ENCODE measurements at regions not wholly inside any gene's neighbourhood (a gene's known extent, or its start where the extent isn't known, plus 50 kb on each side); places are given as distances from the start of the nearest gene placed in this dataset.

DNA sequence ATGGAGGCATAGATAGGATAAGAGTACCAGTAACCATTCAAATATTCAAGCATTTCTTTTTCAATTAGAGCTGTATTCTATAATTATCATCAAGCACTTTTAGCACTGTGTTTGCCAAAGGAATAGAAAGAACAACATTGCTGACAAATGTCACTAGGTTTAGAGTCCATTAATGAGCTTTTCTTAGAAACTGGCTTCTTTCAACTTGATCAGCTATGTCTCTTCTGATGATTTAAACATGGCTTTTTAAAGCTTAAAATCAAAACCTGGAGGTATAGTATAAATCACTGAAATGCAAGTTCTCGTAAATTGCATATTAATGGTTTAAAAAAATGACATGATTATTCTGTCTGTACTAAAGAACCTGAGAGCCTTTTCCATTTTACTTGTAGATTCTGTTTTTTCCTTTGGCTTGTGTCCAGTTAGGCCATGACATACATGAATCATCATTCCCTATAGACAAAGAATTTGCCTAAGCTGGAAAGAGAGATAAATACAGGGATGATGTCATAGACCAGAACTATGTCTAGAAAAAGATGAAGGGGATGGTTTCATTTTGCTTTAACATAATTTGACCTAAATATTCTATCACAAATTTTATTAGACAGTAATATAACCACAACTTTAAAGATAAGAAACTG, 340.1 kb upstream of the CTSO start:
- peak overlapping the region; percentile 9; the same call in 1 of the 2 replicates for H3K18ac ChIP-seq (ENCODE audit: low read depth, low read length)
- CTCF ChIA-PET: interaction anchor here (0.6 to 1.5 kb wide), 4 partner anchors 19 to 182 kb away, joined by 3 to 12 read pairs (median 4); no protein-coding TSS in a partner anchor
- no peak overlapping the region for H4K5ac ChIP-seq (ENCODE audit: low read depth, low read length)
- TF ChIP-seq CEBPB (IDR thresholded peaks at IDR 0.05; ENCODE audit: low read depth, low read length): no peak
- no peak for TF ChIP-seq POLR2A (IDR thresholded peaks at IDR 0.05; ENCODE audit: low read depth, low read length)
- peak; percentile 76 for TF ChIP-seq FOS (IDR thresholded peaks at IDR 0.05; ENCODE audit: low read depth, low read length)
- TF ChIP-seq NFE2L2 (IDR thresholded peaks at IDR 0.05; ENCODE audit: low read depth, low read length): no peak
- TF ChIP-seq MAFK (IDR thresholded peaks at IDR 0.05; ENCODE audit: low read depth, low read length): no peak
- no peak overlapping the region for H2BK15ac ChIP-seq (ENCODE audit: low read depth, low read length)
- H3K27ac ChIP-seq (ENCODE audit: insufficient read depth, low read length): peak overlapping the region; percentile 34; the same call in 1 of the 2 replicates
- no peaks in the 10 kb centered on the region for H4K20me1 ChIP-seq (ENCODE audit: insufficient read depth, low read length)
- peak overlapping the region; percentile 56 for H2BK120ac ChIP-seq (ENCODE audit: low read depth, low read length)
- H2AFZ ChIP-seq (replicated peaks; ENCODE audit: low read length, poor library complexity): no peak overlapping the region
- no peaks in the 10 kb centered on the region for H3K27me3 ChIP-seq (ENCODE audit: control insufficient read depth, insufficient read depth, low read length)
- peaks cover 4% of the 10 kb centered on the region; the same call in 1 of the 2 replicates for H3K4me1 ChIP-seq (ENCODE audit: control insufficient read depth, insufficient read depth, low read length)
- no peaks in the 10 kb centered on the region for H3K9me3 ChIP-seq (ENCODE audit: control insufficient read depth, insufficient read depth, low read length)
- H3K4me2 ChIP-seq (ENCODE audit: low read depth, low read length): peak overlapping the region; percentile 34; the same call in 1 of the 2 replicates
- dilution Hi-C loops (cut with HindIII; ENCODE audit: low sequenced_read_pairs, unreplicated experiment): no loop called here
- peak; percentile 50 for ATAC-seq (ENCODE audit: low read depth)
- no peak overlapping the region for H2AK5ac ChIP-seq (ENCODE audit: low read depth, low read length)
- no peak overlapping the region for H3K23ac ChIP-seq (ENCODE audit: low read depth, low read length)
- H3K9ac ChIP-seq (ENCODE audit: low read depth, low read length): no peak overlapping the region
- no TSS peak for BruUV-seq (replicated peaks)
- no peaks in the 10 kb centered on the region for H3K79me1 ChIP-seq (ENCODE audit: low read depth in 1 of 2, low read length in 2 of 2)
- peak overlapping the region; percentile 36; the same call in 1 of the 2 replicates for H2BK20ac ChIP-seq (ENCODE audit: low read depth, low read length)
- H3K14ac ChIP-seq (replicated peaks; ENCODE audit: low read depth, low read length): no peak overlapping the region
- in situ Hi-C loops (cut with MboI; ENCODE audit: low sequenced_read_pairs): no loop called here
- H2AK9ac ChIP-seq (replicated peaks; ENCODE audit: low read depth, low read length, poor library complexity): no peak overlapping the region
- H3K36me3 ChIP-seq (ENCODE audit: control insufficient read depth, insufficient read depth, low read length): no peaks in the 10 kb centered on the region
- POLR2A ChIA-PET (ENCODE audit: unreplicated experiment): no interaction called here
- H4K91ac ChIP-seq (ENCODE audit: insufficient read depth, low read depth, low read length): peak overlapping the region; percentile 43; the same call in 1 of the 2 replicates
- H2BK5ac ChIP-seq (ENCODE audit: low read depth, low read length, poor library complexity, severe bottlenecking): peak overlapping the region; percentile 64
- H3K4me3 ChIP-seq (ENCODE audit: insufficient read depth, low read depth, low read length): no peak overlapping the region
- peak overlapping the region in 1 of 2 experiments; percentile 26; a peak in 1 of 4 replicates for H4K8ac ChIP-seq (ENCODE audit: low read depth in 2 of 2, low read length in 2 of 2)
- DNase-seq: peak; percentile 93
- no peaks in the 10 kb centered on the region for H3K9me1 ChIP-seq (ENCODE audit: insufficient read depth, low read length)
- H3K4ac ChIP-seq (ENCODE audit: low read depth, low read length): peak overlapping the region; percentile 59; the same call in 1 of the 2 replicates
- WGBS, 2 experiments (ENCODE audit: extremely low coverage in 2 of 2, insufficient read length in 1 of 2): no CpG with 5 or more reads among the region's 1 CpG
- intact Hi-C loops (cut with micrococcal nuclease): loop anchor here (1.0 to 10.0 kb wide), 6 partner anchors 85 to 751 kb away; partner anchors contain the start of gene PDGFC
- H3K56ac ChIP-seq (ENCODE audit: extremely low read depth, insufficient read depth, low read length): no peak overlapping the region
